ENCODE measurements at regions not wholly inside any gene's neighbourhood (a gene's known extent, or its start where the extent isn't known, plus 50 kb on each side); places are given as distances from the start of the nearest gene placed in this dataset.

DNA sequence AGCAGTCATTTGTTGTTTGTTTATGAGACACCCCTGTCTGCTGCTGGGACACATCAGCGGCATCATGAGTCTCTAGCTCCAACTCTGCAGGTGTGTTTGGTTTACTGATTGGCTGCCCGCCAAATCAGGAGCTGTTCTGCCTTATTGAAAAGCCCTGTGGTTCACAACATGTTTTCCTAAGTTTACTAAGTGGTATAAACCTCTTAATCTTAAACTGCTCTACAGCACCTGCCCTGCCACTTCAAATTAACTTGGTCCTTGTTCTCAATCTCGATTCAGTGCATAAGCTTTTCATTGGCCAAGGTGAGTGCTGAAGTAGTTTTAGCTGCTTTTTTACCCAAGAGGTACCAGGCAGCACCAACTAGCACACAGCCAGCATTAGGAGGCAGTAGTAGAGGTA, 77.8 kb upstream of the WDR72 start:
- no peak overlapping the region for H3K4me3 ChIP-seq
- no peaks in the 10 kb centered on the region for H3K9me3 ChIP-seq
- H3K36me3 ChIP-seq = no peaks in the 10 kb centered on the region
- no peaks in the 10 kb centered on the region for H3K27me3 ChIP-seq
- 34% methylated on average over 3 of the region's 3 CpGs for WGBS
- H3K27ac ChIP-seq = no peak overlapping the region
- H3K4me1 ChIP-seq = no peaks in the 10 kb centered on the region
- TF ChIP-seq EP300 (IDR thresholded peaks at IDR 0.05) = no peak
- TF ChIP-seq, protein P1, sequence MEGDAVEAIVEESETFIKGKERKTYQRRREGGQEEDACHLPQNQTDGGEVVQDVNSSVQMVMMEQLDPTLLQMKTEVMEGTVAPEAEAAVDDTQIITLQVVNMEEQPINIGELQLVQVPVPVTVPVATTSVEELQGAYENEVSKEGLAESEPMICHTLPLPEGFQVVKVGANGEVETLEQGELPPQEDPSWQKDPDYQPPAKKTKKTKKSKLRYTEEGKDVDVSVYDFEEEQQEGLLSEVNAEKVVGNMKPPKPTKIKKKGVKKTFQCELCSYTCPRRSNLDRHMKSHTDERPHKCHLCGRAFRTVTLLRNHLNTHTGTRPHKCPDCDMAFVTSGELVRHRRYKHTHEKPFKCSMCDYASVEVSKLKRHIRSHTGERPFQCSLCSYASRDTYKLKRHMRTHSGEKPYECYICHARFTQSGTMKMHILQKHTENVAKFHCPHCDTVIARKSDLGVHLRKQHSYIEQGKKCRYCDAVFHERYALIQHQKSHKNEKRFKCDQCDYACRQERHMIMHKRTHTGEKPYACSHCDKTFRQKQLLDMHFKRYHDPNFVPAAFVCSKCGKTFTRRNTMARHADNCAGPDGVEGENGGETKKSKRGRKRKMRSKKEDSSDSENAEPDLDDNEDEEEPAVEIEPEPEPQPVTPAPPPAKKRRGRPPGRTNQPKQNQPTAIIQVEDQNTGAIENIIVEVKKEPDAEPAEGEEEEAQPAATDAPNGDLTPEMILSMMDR (IDR thresholded peaks at IDR 0.05) = no peak
- no peak for TF ChIP-seq POLR2AphosphoS5 (IDR thresholded peaks at IDR 0.05)
- no peak for TF ChIP-seq POLR2A (IDR thresholded peaks at IDR 0.05)
- no peak for DNase-seq (ENCODE audit: low spot score in 2 of 2)

DNA sequence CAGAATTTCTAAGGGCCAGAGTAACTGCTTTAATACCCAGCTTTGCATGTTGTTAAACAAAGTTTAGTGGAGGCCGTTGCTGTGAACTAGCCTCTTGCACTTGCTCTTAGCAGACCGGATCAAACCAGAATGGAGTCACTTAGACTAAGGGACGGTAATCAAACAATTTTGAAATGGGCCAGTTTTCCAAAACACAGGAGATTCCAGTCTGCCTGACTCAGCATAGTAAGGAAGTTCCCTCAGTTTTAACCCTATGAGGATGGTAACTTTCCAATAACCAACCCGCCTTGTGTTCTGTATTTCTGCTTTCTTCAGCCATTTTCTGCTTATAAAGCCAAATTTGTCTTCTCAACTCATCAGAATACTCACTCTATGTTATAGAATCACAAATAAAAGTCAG, 77.2 kb upstream of the WDR72 start:
- Histone ChIP-seq H3K36me3 (no peaks in the 10 kb centered on the region), H3K27ac (no peak overlapping the region), H3K4me1 (no peaks in the 10 kb centered on the region), H3K27me3 (no peaks in the 10 kb centered on the region), H3K4me3 (no peak overlapping the region), H3K9me3 (no peaks in the 10 kb centered on the region)
- 66% methylated on average over 4 of the region's 4 CpGs for WGBS
- no peak for TF ChIP-seq EP300 (IDR thresholded peaks at IDR 0.05)
- no peak for TF ChIP-seq POLR2A (IDR thresholded peaks at IDR 0.05)
- no peak for TF ChIP-seq POLR2AphosphoS5 (IDR thresholded peaks at IDR 0.05)
- TF ChIP-seq, protein P1 (IDR thresholded peaks at IDR 0.05) = no peak
- no peak for DNase-seq (ENCODE audit: low spot score in 2 of 2)

DNA sequence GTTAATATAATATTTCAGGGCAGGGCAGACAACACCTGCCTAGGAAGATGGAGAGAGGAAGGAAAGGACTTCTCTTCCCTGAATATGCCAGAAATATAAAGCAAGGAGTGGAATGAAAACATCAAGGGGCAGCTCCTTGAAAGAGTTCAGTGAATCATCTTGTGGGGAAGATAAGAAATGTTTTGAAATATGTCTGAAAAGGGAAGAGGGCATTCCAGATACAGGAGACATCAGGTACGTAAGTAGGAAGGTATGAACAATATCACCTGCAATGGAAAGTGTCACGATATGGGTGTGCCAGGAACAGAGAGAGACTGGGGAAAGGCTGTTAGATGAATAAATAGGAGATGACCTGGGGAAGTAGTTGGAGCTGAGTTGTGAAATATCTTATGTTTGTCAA, 75.8 kb upstream of the WDR72 start:
- TF ChIP-seq, protein P1 (IDR thresholded peaks at IDR 0.05) = no peak
- TF ChIP-seq POLR2A (IDR thresholded peaks at IDR 0.05) (no peak), EP300 (IDR thresholded peaks at IDR 0.05) (no peak), POLR2AphosphoS5 (IDR thresholded peaks at IDR 0.05) (no peak)

DNA sequence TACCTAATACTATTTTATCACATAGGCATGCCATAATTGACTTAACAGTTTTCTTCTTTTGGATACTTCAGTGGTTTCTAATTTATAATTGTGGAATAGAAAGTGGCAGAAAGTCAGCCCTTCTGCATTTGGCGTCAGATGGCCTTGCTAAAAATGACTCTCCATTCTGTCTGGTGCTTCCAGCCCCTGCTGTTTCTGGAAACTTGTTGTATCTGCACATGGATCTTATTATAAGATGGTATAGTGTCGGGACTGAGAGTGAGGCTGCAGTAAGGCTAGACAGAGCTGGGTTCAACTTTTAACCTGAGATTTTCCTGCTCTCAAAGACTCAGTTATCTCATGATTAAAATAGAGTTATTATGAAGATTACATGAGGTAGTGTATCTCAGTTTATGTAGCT, 74.8 kb upstream of the WDR72 start:
- TF ChIP-seq POLR2AphosphoS5 (IDR thresholded peaks at IDR 0.05) (no peak), POLR2A (IDR thresholded peaks at IDR 0.05) (no peak)
- H3K9me3 ChIP-seq = no peaks in the 10 kb centered on the region
- no peak overlapping the region for H3K27ac ChIP-seq
- no peak for DNase-seq (ENCODE audit: low spot score in 2 of 2)
- H3K4me1 ChIP-seq = no peaks in the 10 kb centered on the region
- WGBS = 56% methylated on average over 2 of the region's 2 CpGs
- no peak overlapping the region for H3K4me3 ChIP-seq
- no peaks in the 10 kb centered on the region for H3K27me3 ChIP-seq
- no peaks in the 10 kb centered on the region for H3K36me3 ChIP-seq

More for the DNA sequence above, 75.8 kb upstream of the WDR72 start:
- no peak overlapping the region for H3K27ac ChIP-seq
- no peaks in the 10 kb centered on the region for H3K9me3 ChIP-seq
- no peak for DNase-seq (ENCODE audit: low spot score in 2 of 2)
- WGBS = 84% methylated on average over 2 of the region's 2 CpGs
- no peaks in the 10 kb centered on the region for H3K27me3 ChIP-seq
- no peaks in the 10 kb centered on the region for H3K36me3 ChIP-seq
- H3K4me3 ChIP-seq = no peak overlapping the region
- H3K4me1 ChIP-seq = no peaks in the 10 kb centered on the region

DNA sequence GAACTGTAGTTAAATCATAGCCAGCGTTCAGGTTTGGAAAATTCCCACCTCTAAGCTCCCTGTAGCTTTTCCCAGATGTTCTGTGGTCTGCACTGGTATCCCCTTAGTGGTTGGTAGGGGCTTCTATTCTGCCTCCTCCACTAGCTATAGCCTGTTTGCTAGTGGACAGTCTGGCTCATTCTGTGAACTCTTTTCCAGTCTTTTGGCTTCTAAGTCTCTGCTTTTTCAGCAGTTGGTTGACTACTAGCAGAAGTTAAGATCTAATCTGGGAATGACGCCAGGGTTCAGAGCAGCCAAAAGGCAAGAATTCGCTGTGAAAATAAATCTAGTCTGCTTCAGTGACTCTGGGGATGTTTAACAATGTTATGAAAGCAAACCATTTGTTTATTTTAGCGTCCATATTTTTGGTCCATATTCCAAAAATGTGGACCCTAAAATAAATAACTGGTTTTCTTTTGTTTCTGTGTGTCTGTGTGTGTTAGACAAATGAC, 73.7 kb upstream of the WDR72 start:
- no peak for TF ChIP-seq EP300 (IDR thresholded peaks at IDR 0.05)
- TF ChIP-seq, protein P1 (IDR thresholded peaks at IDR 0.05) = no peak
- TF ChIP-seq POLR2A (IDR thresholded peaks at IDR 0.05) = no peak
- 32% methylated on average over 4 of the region's 4 CpGs for WGBS
- H3K4me1 ChIP-seq = no peaks in the 10 kb centered on the region
- H3K9me3 ChIP-seq = no peaks in the 10 kb centered on the region
- DNase-seq (ENCODE audit: low spot score in 2 of 2) = no peak
- H3K27ac ChIP-seq = no peak overlapping the region
- no peaks in the 10 kb centered on the region for H3K27me3 ChIP-seq
- H3K4me3 ChIP-seq = no peak overlapping the region
- H3K36me3 ChIP-seq = no peaks in the 10 kb centered on the region
